GM12878 (cell line): ENCODE measurements at regions not wholly inside any gene's neighbourhood (a gene's known extent, or its start where the extent isn't known, plus 50 kb on each side); places are given as distances from the start of the nearest gene placed in this dataset.

Experiments used
- ATAC-seq: fragments of 200-7000 bp; cut with Tn5 transposase; 3 replicates; pipeline ENCODE4 v1.9.1; 2020; ENCODE audit warnings: mild to moderate bottlenecking, moderate library complexity
- BruUV-seq: library from RNA; stranded (reverse); fragments of 400-500 nt; replicated peaks from 2 replicates; lab custom pipeline; 2021; lab: Mats Ljungman, UMichigan
- CTCF ChIA-PET: fragments of 300-600 bp; sonication (Branson Sonifier 250); formaldehyde crosslinking; extraction: SDS; loops from one replicate; lab custom pipeline; 2021; ENCODE audit warnings: inconsistent platforms; lab: Yijun Ruan, JAX
- POLR2A ChIA-PET: fragments of 350-600 bp; formaldehyde crosslinking; extraction: SDS; loops from one replicate; lab custom pipeline; 2021; ENCODE audit warnings: inconsistent platforms; lab: Charles Lee
- RAD21 ChIA-PET: fragments of 300-600 bp; sonication (Branson Sonifier 250); formaldehyde crosslinking; loops from one replicate; lab custom pipeline; 2023; ENCODE audit warnings: antibody characterized with exemption; ENCODE audit not compliant: unreplicated experiment; lab: Charles Lee
- SMC1A ChIA-PET: fragments of 300-600 bp; sonication (Branson Sonifier 250); formaldehyde crosslinking; loops from one replicate; lab custom pipeline; 2023; ENCODE audit not compliant: unreplicated experiment, uncharacterized antibody; lab: Charles Lee
- DNase-seq: peaks from one replicate; pipeline ENCODE4 v3.0.0-alpha.2; 2011; ENCODE audit warnings: low read depth, low spot score
- FAIRE-seq: peaks from 3 replicates; lab custom pipeline; 2011; peaks lifted over from hg19 to GRCh38; lab: Jason Lieb, UNC
- H2AFZ ChIP-seq: 2 replicates; pipeline ENCODE4 v1.6.0; 2011; ENCODE audit warnings: low read depth, low read length, control low read depth; ENCODE audit not compliant: control insufficient read depth
- H3K27ac ChIP-seq: 2 replicates; pipeline ENCODE4 v1.5.1; 2011; ENCODE audit warnings: control low read depth; ENCODE audit not compliant: control insufficient read depth, insufficient read depth
- H3K27me3 ChIP-seq, 2 experiments: replicated peaks in 1 of 2; 2 replicates each; pipeline versions ENCODE4 v1.6.0 to v1.6.1; 2011; ENCODE audit warnings: low read length in 1 of 2; ENCODE audit not compliant: control insufficient read depth in 2 of 2, insufficient read depth in 2 of 2
- H3K36me3 ChIP-seq, 2 experiments: 2 replicates each; pipeline ENCODE4 v1.5.1; 2011; ENCODE audit warnings: low read length in 1 of 2; ENCODE audit not compliant: control insufficient read depth in 2 of 2, insufficient read depth in 2 of 2
- H3K4me1 ChIP-seq: 2 replicates; pipeline ENCODE4 v1.6.1; 2011; ENCODE audit warnings: mild to moderate bottlenecking, low read length, moderate library complexity, mixed read lengths; ENCODE audit not compliant: control insufficient read depth, insufficient read depth
- H3K4me2 ChIP-seq: 2 replicates; pipeline ENCODE4 v1.6.0; 2011; ENCODE audit warnings: control low read depth; ENCODE audit not compliant: control insufficient read depth, insufficient read depth
- H3K4me3 ChIP-seq: fragments of 200-600 bp; sonication (generic); 2 replicates; pipeline ENCODE4 v1.5.1; 2016
- H3K79me2 ChIP-seq: 2 replicates; pipeline ENCODE4 v1.6.0; 2011; ENCODE audit warnings: low read length; ENCODE audit not compliant: control insufficient read depth, insufficient read depth
- H3K9ac ChIP-seq: 2 replicates; pipeline ENCODE4 v1.8.0; 2011; ENCODE audit warnings: low read length, control low read depth, mixed read lengths; ENCODE audit not compliant: control insufficient read depth, insufficient read depth
- H3K9me3 ChIP-seq: replicated peaks from 3 replicates; pipeline ENCODE4 v1.5.1; 2011; ENCODE audit warnings: mild to moderate bottlenecking, low read length; ENCODE audit not compliant: control insufficient read depth, insufficient read depth
- H4K20me1 ChIP-seq: 2 replicates; pipeline ENCODE4 v1.6.0; 2011; ENCODE audit not compliant: control insufficient read depth, insufficient read depth
- HDGF ChIP-seq: fragments of 450-650 bp; IDR thresholded peaks from 2 replicates; pipeline ENCODE4 v1.6.1; 2016; ENCODE audit warnings: antibody characterized with exemption
- KAT2A ChIP-seq: conservative IDR thresholded peaks from 2 replicates; pipeline ENCODE4 v1.6.1; 2011; ENCODE audit warnings: low read depth, low read length; ENCODE audit not compliant: control insufficient read depth
- MTA3 ChIP-seq: IDR thresholded peaks from 2 replicates; pipeline ENCODE4 v1.6.1; 2012; ENCODE audit warnings: low read length, inconsistent platforms, borderline replicate concordance
- PAX8 ChIP-seq: fragments of 450-650 bp; IDR thresholded peaks from 2 replicates; pipeline ENCODE4 v1.6.1; 2017; ENCODE audit warnings: mild to moderate bottlenecking, moderate library complexity
- PBX3 ChIP-seq: IDR thresholded peaks from 2 replicates; pipeline ENCODE4 v1.6.1; 2011; ENCODE audit warnings: mild to moderate bottlenecking, low read depth, low read length, moderate library complexity; ENCODE audit not compliant: insufficient replicate concordance
- SMAD1 ChIP-seq: fragments of 450-650 bp; IDR thresholded peaks from 2 replicates; pipeline ENCODE4 v1.6.1; 2018; ENCODE audit warnings: mild to moderate bottlenecking, low read depth; ENCODE audit not compliant: partially characterized antibody
- SUPT20H ChIP-seq: IDR thresholded peaks from 2 replicates; pipeline ENCODE4 v1.6.1; 2011; ENCODE audit warnings: low read depth, mild to moderate bottlenecking, low read length, moderate library complexity, borderline replicate concordance; ENCODE audit not compliant: control insufficient read depth
- TARDBP ChIP-seq: IDR thresholded peaks from 2 replicates; pipeline ENCODE4 v1.6.1; 2016; ENCODE audit warnings: borderline replicate concordance
- ZBED1 ChIP-seq: IDR thresholded peaks from 2 replicates; pipeline ENCODE4 v1.6.1; 2016; ENCODE audit warnings: borderline replicate concordance
- in situ Hi-C: fragments of 300-500 bp; cut with MboI; formaldehyde crosslinking; loops from 9 replicates; pipeline ENCODE4 v1.14.3; 2018; ENCODE audit warnings: mixed read lengths
- intact Hi-C: fragments of 100-400 bp; cut with micrococcal nuclease; formaldehyde crosslinking; loops from one replicate; pipeline ENCODE4 v1.14.2; 2022; ENCODE audit not compliant: unreplicated experiment
- TF ChIP-seq, protein P1 (sequence below): fragments of 450-650 bp; IDR thresholded peaks from 2 replicates; pipeline ENCODE4 v1.6.1; 2017; ENCODE audit warnings: mild to moderate bottlenecking, moderate library complexity
- TF ChIP-seq, protein P2 (sequence below): IDR thresholded peaks from 2 replicates; pipeline ENCODE4 v1.6.1; 2011; ENCODE audit warnings: borderline replicate concordance, low read depth, mild to moderate bottlenecking, moderate library complexity, low read length; ENCODE audit not compliant: insufficient read depth, poor library complexity, severe bottlenecking
- TF ChIP-seq, protein P3 (sequence below): IDR thresholded peaks from 2 replicates; pipeline ENCODE4 v1.6.1; 2012; ENCODE audit warnings: low read depth, low read length, improper control_type of control experiment
- TF ChIP-seq, protein P4 (sequence below): fragments of 450-650 bp; IDR thresholded peaks from 2 replicates; pipeline ENCODE4 v1.6.1; 2018; ENCODE audit warnings: mild to moderate bottlenecking, low read depth, moderate library complexity; ENCODE audit not compliant: partially characterized antibody

GRCh38 chr11:112610494-112610893 is 349.8 kb upstream of the PLET1 start:
- no peak overlapping the region for H3K27ac ChIP-seq
- H3K27me3 ChIP-seq = no peaks in the 10 kb centered on the region
- ChIA-PET POLR2A (no interaction called here), RAD21 (no interaction called here), SMC1A (interaction anchor here (0.9 kb wide), 1 partner anchor 40 kb away, joined by 3 read pairs; no protein-coding TSS in a partner anchor), CTCF (interaction anchor here (3.3 kb wide), 1 partner anchor 22 kb away, joined by 11 read pairs; no protein-coding TSS in a partner anchor)
- in situ Hi-C loops = no loop called here
- H3K4me3 ChIP-seq = no peak overlapping the region
- H3K79me2 ChIP-seq = no peaks in the 10 kb centered on the region
- intact Hi-C loops = no loop called here
- DNase-seq (no peak), ATAC-seq (no peak), FAIRE-seq (no peak)
- no peaks in the 10 kb centered on the region for H3K9me3 ChIP-seq
- H2AFZ ChIP-seq = no peak overlapping the region
- H3K9ac ChIP-seq = no peak overlapping the region
- no TSS peak for BruUV-seq
- H3K4me2 ChIP-seq = no peak overlapping the region
- peaks cover 12% of the 10 kb centered on the region for H3K4me1 ChIP-seq
- no peaks in the 10 kb centered on the region for H3K36me3 ChIP-seq
- H4K20me1 ChIP-seq = no peaks in the 10 kb centered on the region
- TF ChIP-seq, protein P1, sequence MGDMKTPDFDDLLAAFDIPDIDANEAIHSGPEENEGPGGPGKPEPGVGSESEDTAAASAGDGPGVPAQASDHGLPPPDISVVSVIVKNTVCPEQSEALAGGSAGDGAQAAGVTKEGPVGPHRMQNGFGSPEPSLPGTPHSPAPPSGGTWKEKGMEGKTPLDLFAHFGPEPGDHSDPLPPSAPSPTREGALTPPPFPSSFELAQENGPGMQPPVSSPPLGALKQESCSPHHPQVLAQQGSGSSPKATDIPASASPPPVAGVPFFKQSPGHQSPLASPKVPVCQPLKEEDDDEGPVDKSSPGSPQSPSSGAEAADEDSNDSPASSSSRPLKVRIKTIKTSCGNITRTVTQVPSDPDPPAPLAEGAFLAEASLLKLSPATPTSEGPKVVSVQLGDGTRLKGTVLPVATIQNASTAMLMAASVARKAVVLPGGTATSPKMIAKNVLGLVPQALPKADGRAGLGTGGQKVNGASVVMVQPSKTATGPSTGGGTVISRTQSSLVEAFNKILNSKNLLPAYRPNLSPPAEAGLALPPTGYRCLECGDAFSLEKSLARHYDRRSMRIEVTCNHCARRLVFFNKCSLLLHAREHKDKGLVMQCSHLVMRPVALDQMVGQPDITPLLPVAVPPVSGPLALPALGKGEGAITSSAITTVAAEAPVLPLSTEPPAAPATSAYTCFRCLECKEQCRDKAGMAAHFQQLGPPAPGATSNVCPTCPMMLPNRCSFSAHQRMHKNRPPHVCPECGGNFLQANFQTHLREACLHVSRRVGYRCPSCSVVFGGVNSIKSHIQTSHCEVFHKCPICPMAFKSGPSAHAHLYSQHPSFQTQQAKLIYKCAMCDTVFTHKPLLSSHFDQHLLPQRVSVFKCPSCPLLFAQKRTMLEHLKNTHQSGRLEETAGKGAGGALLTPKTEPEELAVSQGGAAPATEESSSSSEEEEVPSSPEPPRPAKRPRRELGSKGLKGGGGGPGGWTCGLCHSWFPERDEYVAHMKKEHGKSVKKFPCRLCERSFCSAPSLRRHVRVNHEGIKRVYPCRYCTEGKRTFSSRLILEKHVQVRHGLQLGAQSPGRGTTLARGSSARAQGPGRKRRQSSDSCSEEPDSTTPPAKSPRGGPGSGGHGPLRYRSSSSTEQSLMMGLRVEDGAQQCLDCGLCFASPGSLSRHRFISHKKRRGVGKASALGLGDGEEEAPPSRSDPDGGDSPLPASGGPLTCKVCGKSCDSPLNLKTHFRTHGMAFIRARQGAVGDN = no peak
- TF ChIP-seq, protein P2, sequence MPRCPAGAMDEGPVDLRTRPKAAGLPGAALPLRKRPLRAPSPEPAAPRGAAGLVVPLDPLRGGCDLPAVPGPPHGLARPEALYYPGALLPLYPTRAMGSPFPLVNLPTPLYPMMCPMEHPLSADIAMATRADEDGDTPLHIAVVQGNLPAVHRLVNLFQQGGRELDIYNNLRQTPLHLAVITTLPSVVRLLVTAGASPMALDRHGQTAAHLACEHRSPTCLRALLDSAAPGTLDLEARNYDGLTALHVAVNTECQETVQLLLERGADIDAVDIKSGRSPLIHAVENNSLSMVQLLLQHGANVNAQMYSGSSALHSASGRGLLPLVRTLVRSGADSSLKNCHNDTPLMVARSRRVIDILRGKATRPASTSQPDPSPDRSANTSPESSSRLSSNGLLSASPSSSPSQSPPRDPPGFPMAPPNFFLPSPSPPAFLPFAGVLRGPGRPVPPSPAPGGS = no peak
- no peak for TF ChIP-seq ZBED1
- TF ChIP-seq HDGF = no peak
- TF ChIP-seq TARDBP = no peak
- no peak for TF ChIP-seq PAX8
- TF ChIP-seq MTA3 = no peak
- TF ChIP-seq, protein P3, sequence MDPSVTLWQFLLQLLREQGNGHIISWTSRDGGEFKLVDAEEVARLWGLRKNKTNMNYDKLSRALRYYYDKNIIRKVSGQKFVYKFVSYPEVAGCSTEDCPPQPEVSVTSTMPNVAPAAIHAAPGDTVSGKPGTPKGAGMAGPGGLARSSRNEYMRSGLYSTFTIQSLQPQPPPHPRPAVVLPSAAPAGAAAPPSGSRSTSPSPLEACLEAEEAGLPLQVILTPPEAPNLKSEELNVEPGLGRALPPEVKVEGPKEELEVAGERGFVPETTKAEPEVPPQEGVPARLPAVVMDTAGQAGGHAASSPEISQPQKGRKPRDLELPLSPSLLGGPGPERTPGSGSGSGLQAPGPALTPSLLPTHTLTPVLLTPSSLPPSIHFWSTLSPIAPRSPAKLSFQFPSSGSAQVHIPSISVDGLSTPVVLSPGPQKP = no peak
- no peak for TF ChIP-seq SMAD1
- no peak for TF ChIP-seq SUPT20H
- TF ChIP-seq PBX3 = no peak
- no peak for TF ChIP-seq KAT2A
- TF ChIP-seq, protein P4, sequence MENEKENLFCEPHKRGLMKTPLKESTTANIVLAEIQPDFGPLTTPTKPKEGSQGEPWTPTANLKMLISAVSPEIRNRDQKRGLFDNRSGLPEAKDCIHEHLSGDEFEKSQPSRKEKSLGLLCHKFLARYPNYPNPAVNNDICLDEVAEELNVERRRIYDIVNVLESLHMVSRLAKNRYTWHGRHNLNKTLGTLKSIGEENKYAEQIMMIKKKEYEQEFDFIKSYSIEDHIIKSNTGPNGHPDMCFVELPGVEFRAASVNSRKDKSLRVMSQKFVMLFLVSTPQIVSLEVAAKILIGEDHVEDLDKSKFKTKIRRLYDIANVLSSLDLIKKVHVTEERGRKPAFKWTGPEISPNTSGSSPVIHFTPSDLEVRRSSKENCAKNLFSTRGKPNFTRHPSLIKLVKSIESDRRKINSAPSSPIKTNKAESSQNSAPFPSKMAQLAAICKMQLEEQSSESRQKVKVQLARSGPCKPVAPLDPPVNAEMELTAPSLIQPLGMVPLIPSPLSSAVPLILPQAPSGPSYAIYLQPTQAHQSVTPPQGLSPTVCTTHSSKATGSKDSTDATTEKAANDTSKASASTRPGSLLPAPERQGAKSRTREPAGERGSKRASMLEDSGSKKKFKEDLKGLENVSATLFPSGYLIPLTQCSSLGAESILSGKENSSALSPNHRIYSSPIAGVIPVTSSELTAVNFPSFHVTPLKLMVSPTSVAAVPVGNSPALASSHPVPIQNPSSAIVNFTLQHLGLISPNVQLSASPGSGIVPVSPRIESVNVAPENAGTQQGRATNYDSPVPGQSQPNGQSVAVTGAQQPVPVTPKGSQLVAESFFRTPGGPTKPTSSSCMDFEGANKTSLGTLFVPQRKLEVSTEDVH = no peak
